PFSK-1 (cell line): ENCODE measurements at regions not wholly inside any gene's neighbourhood (a gene's known extent, or its start where the extent isn't known, plus 50 kb on each side); places are given as distances from the start of the nearest gene placed in this dataset.

ENCODE experiments used
- FOXP2 ChIP-seq: optimal IDR thresholded peaks from 2 replicates; pipeline ENCODE3; 2011; ENCODE audit warnings: borderline replicate concordance, control low read depth, inconsistent platforms; ENCODE audit not compliant: insufficient read depth; ENCODE audit errors: extremely low read length, extremely low read depth
- POLR2AphosphoS5 ChIP-seq: IDR thresholded peaks from 2 replicates; pipeline ENCODE4 v1.6.1; 2012; ENCODE audit warnings: low read depth, mild to moderate bottlenecking, control low read depth, low read length, moderate library complexity
- SIN3A ChIP-seq: IDR thresholded peaks from 2 replicates; pipeline ENCODE4 v1.6.1; 2012; ENCODE audit warnings: mild to moderate bottlenecking, low read length, moderate library complexity, borderline replicate concordance; ENCODE audit not compliant: insufficient read depth
- TAF1 ChIP-seq: IDR thresholded peaks from 2 replicates; pipeline ENCODE4 v1.6.1; 2012; ENCODE audit warnings: low read length, control low read depth, borderline replicate concordance; ENCODE audit not compliant: insufficient read depth
- TF ChIP-seq, protein P1 (sequence below), 2 experiments: IDR thresholded peaks; 2 replicates each; pipeline versions ENCODE4 v1.6.1 to v1.8.0; 2011 to 2012; ENCODE audit warnings: low read depth in 2 of 2, low read length in 2 of 2, control low read depth in 1 of 2, inconsistent platforms in 1 of 2, mild to moderate bottlenecking in 1 of 2, moderate library complexity in 1 of 2; ENCODE audit not compliant: insufficient read depth in 1 of 2

DNA sequence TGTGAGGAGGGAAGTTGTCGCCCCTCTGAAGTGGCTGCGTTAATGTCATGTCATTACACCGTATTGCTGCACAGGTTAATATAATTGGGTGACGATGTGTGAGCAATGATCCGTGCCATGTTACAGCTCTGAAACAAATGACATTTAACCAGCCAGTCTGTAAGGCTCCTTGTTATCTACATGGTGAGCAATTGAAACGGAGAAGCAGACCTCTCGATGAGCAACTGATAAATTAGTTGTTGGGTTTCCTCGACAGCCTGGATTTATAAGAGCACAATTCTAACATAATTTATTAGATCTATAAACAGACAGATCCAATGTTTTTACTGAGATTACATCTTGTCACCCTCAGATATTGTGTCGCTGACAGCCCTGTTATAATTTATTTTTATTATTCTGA is 49.9 kb upstream of the MAFB start:
- TF ChIP-seq FOXP2, result no peak

DNA sequence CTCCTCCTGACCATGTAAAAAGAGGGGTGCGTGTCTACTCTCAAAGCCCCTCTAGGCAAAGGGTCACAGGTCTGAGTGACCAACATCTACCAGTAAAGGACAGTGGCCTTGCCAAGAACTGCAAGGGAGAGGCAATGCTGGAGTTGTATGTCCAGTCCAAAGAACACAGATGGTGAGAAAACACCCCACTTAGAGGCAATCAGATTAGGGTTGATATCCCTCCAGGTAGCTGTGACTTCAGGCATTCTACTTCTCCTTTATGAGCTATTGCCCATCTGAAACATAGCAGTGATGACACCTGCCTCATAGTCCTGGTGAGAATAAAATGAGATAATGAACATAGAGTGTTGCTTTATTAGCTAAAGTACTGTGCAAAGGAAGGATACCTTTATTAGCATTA is 50.8 kb upstream of the MAFB start:
- TF ChIP-seq POLR2AphosphoS5, result no peak
- no peak for TF ChIP-seq SIN3A
- TF ChIP-seq, protein P1, sequence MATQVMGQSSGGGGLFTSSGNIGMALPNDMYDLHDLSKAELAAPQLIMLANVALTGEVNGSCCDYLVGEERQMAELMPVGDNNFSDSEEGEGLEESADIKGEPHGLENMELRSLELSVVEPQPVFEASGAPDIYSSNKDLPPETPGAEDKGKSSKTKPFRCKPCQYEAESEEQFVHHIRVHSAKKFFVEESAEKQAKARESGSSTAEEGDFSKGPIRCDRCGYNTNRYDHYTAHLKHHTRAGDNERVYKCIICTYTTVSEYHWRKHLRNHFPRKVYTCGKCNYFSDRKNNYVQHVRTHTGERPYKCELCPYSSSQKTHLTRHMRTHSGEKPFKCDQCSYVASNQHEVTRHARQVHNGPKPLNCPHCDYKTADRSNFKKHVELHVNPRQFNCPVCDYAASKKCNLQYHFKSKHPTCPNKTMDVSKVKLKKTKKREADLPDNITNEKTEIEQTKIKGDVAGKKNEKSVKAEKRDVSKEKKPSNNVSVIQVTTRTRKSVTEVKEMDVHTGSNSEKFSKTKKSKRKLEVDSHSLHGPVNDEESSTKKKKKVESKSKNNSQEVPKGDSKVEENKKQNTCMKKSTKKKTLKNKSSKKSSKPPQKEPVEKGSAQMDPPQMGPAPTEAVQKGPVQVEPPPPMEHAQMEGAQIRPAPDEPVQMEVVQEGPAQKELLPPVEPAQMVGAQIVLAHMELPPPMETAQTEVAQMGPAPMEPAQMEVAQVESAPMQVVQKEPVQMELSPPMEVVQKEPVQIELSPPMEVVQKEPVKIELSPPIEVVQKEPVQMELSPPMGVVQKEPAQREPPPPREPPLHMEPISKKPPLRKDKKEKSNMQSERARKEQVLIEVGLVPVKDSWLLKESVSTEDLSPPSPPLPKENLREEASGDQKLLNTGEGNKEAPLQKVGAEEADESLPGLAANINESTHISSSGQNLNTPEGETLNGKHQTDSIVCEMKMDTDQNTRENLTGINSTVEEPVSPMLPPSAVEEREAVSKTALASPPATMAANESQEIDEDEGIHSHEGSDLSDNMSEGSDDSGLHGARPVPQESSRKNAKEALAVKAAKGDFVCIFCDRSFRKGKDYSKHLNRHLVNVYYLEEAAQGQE (IDR thresholded peaks at IDR 0.05; ENCODE audit: insufficient read depth in 1 of 2, low read depth in 2 of 2, low read length in 2 of 2), result no peak
- TF ChIP-seq TAF1, result no peak
- no peak for TF ChIP-seq FOXP2

DNA sequence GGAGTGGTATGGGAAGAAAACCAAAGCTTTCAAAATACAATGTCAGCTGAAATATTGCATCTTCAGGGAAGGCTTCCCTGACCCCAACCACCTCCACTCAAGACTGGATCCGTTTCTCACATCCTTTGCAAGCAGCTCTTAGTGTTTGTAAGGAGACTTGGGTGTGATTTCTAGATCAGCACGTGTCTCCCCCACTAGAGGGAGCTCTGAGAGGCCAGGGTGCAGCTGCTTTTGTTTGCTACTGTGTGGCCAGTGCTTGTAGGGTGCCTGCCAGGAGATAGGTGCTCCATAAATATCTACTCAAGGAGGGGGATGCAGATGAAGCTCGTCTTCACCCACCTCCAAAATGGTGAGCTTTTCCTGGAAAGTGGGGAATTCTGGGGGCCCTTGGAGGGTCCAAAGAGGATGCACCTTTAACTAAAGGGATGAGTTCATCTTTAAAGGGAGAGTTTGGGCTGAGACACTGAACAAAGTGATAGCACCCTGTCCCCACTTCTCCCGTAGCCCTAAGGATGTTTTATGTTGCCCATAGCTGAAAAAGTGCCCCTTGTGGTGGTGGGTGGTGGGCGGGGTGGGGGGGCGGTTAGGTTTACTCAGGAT is 52.6 kb upstream of the MAFB start:
- TF ChIP-seq TAF1 (no peak), SIN3A (no peak), FOXP2 (no peak), POLR2AphosphoS5 (no peak)
- TF ChIP-seq, protein P1 (IDR thresholded peaks at IDR 0.05; ENCODE audit: insufficient read depth in 1 of 2, low read depth in 2 of 2, low read length in 2 of 2), result no peak

GRCh38 chr20:40743141-40743775 is 54.2 kb upstream of the MAFB start:
- TF ChIP-seq FOXP2 (no peak), SIN3A (no peak), TAF1 (no peak), POLR2AphosphoS5 (no peak)
- TF ChIP-seq, protein P1 (IDR thresholded peaks at IDR 0.05; ENCODE audit: insufficient read depth in 1 of 2, low read depth in 2 of 2, low read length in 2 of 2), result no peak

DNA sequence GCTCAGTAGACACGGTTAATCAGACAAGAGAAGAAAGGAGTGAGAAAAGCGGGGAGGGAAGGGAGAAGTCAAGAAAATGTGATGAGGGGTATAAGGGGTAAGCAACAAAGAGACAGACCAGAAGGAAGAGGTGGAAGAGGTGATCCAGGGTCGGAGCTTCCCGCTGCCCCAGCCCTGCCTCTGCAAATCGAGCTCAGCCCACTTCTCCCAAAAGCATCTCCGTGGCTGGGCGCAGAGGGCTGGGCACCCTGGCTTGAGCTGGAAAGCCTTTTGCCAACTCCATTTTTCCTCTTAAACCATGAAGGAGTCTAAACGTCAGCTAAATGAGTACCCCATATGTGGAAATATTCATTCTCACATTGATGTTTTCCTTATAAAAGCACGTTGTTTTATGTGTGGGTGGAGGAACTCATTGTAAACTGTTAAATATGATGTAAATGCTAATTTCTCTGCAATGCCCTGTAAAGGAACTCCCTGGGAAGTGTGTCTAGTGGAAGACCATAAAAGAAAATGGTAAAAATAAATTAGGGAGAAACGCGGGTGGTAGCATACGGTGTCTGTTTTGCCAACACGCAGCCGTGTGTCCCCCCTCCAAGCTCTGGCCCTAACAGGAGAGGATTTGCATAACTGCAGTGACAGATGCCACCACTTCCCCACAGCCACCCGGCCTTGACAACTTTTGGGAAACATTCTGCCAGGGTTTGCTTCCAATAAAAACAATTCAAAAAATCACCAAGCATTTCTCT is 55.2 kb upstream of the MAFB start:
- no peak for TF ChIP-seq POLR2AphosphoS5
- TF ChIP-seq, protein P1 (IDR thresholded peaks at IDR 0.05; ENCODE audit: insufficient read depth in 1 of 2, low read depth in 2 of 2, low read length in 2 of 2), result no peak
- no peak for TF ChIP-seq TAF1
- TF ChIP-seq SIN3A, result no peak
- TF ChIP-seq FOXP2, result no peak
